ENCODE measurements at regions not wholly inside any gene's neighbourhood (a gene's known extent, or its start where the extent isn't known, plus 50 kb on each side); places are given as distances from the start of the nearest gene placed in this dataset.

DNA sequence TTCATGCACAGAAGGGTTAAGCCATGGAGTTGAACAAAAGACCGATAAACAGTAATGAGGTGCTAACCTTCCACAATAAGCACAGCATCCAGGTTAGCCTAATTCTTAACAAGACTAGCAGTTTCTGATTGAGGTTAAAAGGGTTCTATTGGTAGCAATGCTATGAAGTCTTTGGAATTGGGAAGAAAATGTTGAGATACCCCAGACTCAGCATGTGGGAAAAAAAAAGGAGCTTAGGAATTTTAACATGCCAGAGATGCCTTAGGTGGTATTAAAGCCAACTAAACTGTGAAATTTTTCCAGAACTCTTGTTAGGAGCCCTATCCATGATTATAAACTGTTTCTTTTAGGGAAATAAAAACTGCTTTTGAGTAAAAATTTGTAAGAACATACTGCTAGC, 391.7 kb downstream of the GABRG1 start:
- TF ChIP-seq, protein P1, sequence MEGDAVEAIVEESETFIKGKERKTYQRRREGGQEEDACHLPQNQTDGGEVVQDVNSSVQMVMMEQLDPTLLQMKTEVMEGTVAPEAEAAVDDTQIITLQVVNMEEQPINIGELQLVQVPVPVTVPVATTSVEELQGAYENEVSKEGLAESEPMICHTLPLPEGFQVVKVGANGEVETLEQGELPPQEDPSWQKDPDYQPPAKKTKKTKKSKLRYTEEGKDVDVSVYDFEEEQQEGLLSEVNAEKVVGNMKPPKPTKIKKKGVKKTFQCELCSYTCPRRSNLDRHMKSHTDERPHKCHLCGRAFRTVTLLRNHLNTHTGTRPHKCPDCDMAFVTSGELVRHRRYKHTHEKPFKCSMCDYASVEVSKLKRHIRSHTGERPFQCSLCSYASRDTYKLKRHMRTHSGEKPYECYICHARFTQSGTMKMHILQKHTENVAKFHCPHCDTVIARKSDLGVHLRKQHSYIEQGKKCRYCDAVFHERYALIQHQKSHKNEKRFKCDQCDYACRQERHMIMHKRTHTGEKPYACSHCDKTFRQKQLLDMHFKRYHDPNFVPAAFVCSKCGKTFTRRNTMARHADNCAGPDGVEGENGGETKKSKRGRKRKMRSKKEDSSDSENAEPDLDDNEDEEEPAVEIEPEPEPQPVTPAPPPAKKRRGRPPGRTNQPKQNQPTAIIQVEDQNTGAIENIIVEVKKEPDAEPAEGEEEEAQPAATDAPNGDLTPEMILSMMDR (IDR thresholded peaks at IDR 0.05), result no peak
- no peak for TF ChIP-seq POLR2A (IDR thresholded peaks at IDR 0.05)
